Neural cell (in vitro differentiated cells): ENCODE measurements at regions not wholly inside any gene's neighbourhood (a gene's known extent, or its start where the extent isn't known, plus 50 kb on each side); places are given as distances from the start of the nearest gene placed in this dataset.

Experiments
- H2AFZ ChIP-seq: fragments of 200-600, 300-800 bp; sonication (generic), shearing (Covaris generic); 2 replicates; pipeline ENCODE4 v1.6.0; 2014; ENCODE audit warnings: low read depth, mild to moderate bottlenecking, antibody characterized with exemption, low read length, moderate library complexity
- H3F3A ChIP-seq: fragments of 200-600 bp; shearing (Covaris generic); 2 replicates; pipeline ENCODE4 v1.6.1; 2016; ENCODE audit warnings: mild to moderate bottlenecking, moderate library complexity, mixed read lengths, antibody characterized with exemption, low read length; ENCODE audit not compliant: insufficient read depth, poor library complexity, severe bottlenecking
- H3K27ac ChIP-seq: fragments of 200-600, 300-800 bp; sonication (generic), shearing (Covaris generic); 2 replicates; pipeline ENCODE4 v1.5.1; 2014; ENCODE audit warnings: mild to moderate bottlenecking, low read length, moderate library complexity
- H3K27me3 ChIP-seq: fragments of 300-800, 200-600 bp; sonication (generic), shearing (Covaris generic); 2 replicates; pipeline ENCODE4 v1.6.0; 2014; ENCODE audit warnings: mild to moderate bottlenecking, low read depth, low read length, moderate library complexity; ENCODE audit not compliant: insufficient read depth
- H3K36me3 ChIP-seq: fragments of 300-800, 200-600 bp; sonication (generic), shearing (Covaris generic); 2 replicates; pipeline ENCODE4 v1.5.1; 2014; ENCODE audit warnings: mild to moderate bottlenecking, antibody characterized with exemption, low read length, moderate library complexity; ENCODE audit not compliant: insufficient read depth
- H3K4me2 ChIP-seq: fragments of 300-800, 200-600 bp; sonication (generic), shearing (Covaris generic); 2 replicates; pipeline ENCODE4 v1.6.0; 2014; ENCODE audit warnings: mild to moderate bottlenecking, low read length
- H3K4me3 ChIP-seq: fragments of 300-800, 200-600 bp; sonication (generic), shearing (Covaris generic); 2 replicates; pipeline ENCODE4 v1.5.1; 2014; ENCODE audit warnings: mild to moderate bottlenecking, low read length, moderate library complexity
- H3K79me2 ChIP-seq: fragments of 200-600 bp; shearing (Covaris generic); replicated peaks from 2 replicates; pipeline ENCODE4 v1.6.0; 2014; ENCODE audit warnings: mild to moderate bottlenecking, low read length, moderate library complexity; ENCODE audit not compliant: insufficient read depth
- H3K9ac ChIP-seq: fragments of 300-800, 200-600 bp; sonication (generic), shearing (Covaris generic); 2 replicates; pipeline ENCODE4 v1.6.1; 2016; ENCODE audit warnings: mild to moderate bottlenecking, low read length, mixed read lengths
- H3K9me2 ChIP-seq: fragments of 200-600 bp; shearing (Covaris generic); 2 replicates; pipeline ENCODE4 v1.6.1; 2016; ENCODE audit warnings: mild to moderate bottlenecking, low read length, mixed read lengths; ENCODE audit not compliant: insufficient read depth
- H3K9me3 ChIP-seq: fragments of 200-600, 300-800 bp; sonication (generic), shearing (Covaris generic); 2 replicates; pipeline ENCODE4 v1.6.1; 2016; ENCODE audit warnings: mild to moderate bottlenecking, mixed run types, low read length, moderate library complexity, mixed read lengths
- H4K20me1 ChIP-seq: fragments of 200-600 bp; shearing (Covaris generic); 2 replicates; pipeline ENCODE4 v1.6.1; 2016; ENCODE audit warnings: mild to moderate bottlenecking, mixed run types; ENCODE audit not compliant: insufficient read depth
- CTCF ChIP-seq: fragments of 450-650 bp; IDR thresholded peaks from 2 replicates; pipeline ENCODE4 v1.5.1; 2014; ENCODE audit warnings: antibody characterized with exemption, mild to moderate bottlenecking, moderate library complexity; ENCODE audit not compliant: poor library complexity, severe bottlenecking
- EP300 ChIP-seq: fragments of 450-650 bp; conservative IDR thresholded peaks from 2 replicates; pipeline ENCODE4 v1.6.1; 2014; ENCODE audit warnings: antibody characterized with exemption, mild to moderate bottlenecking, moderate library complexity; ENCODE audit not compliant: poor library complexity, severe bottlenecking
- EZH2 ChIP-seq: fragments of 200-600, 300-800 bp; shearing (Covaris generic), sonication (generic); IDR thresholded peaks from 2 replicates; pipeline ENCODE4 v1.6.1; 2014; ENCODE audit warnings: antibody characterized with exemption, low read length, borderline replicate concordance, mild to moderate bottlenecking; ENCODE audit not compliant: insufficient read depth, poor library complexity, severe bottlenecking
- MXI1 ChIP-seq: fragments of 450-650 bp; conservative IDR thresholded peaks from 2 replicates; pipeline ENCODE4 v1.6.1; 2014; ENCODE audit warnings: antibody characterized with exemption, mild to moderate bottlenecking; ENCODE audit not compliant: poor library complexity, severe bottlenecking
- POLR2AphosphoS5 ChIP-seq: IDR thresholded peaks from 2 replicates; pipeline ENCODE4 v1.6.1; 2012
- RAD21 ChIP-seq: fragments of 450-650 bp; conservative IDR thresholded peaks from 2 replicates; pipeline ENCODE4 v1.6.1; 2014; ENCODE audit warnings: antibody characterized with exemption, mild to moderate bottlenecking, moderate library complexity
- SMC3 ChIP-seq: fragments of 450-650 bp; conservative IDR thresholded peaks from 2 replicates; pipeline ENCODE4 v1.6.1; 2014; ENCODE audit warnings: antibody characterized with exemption, mild to moderate bottlenecking, moderate library complexity; ENCODE audit not compliant: poor library complexity
- TF ChIP-seq, protein P1 (sequence below): IDR thresholded peaks from 2 replicates; pipeline ENCODE4 v1.6.1; 2012; ENCODE audit warnings: borderline replicate concordance

- H3K9me3 ChIP-seq: no peaks in the 10 kb centered on the region
- H3F3A ChIP-seq: no peaks in the 10 kb centered on the region
- H3K27me3 ChIP-seq: no peaks in the 10 kb centered on the region
- TF ChIP-seq EZH2 (no peak), SMC3 (no peak), MXI1 (no peak), CTCF (no peak), RAD21 (no peak)
- TF ChIP-seq, protein P1, sequence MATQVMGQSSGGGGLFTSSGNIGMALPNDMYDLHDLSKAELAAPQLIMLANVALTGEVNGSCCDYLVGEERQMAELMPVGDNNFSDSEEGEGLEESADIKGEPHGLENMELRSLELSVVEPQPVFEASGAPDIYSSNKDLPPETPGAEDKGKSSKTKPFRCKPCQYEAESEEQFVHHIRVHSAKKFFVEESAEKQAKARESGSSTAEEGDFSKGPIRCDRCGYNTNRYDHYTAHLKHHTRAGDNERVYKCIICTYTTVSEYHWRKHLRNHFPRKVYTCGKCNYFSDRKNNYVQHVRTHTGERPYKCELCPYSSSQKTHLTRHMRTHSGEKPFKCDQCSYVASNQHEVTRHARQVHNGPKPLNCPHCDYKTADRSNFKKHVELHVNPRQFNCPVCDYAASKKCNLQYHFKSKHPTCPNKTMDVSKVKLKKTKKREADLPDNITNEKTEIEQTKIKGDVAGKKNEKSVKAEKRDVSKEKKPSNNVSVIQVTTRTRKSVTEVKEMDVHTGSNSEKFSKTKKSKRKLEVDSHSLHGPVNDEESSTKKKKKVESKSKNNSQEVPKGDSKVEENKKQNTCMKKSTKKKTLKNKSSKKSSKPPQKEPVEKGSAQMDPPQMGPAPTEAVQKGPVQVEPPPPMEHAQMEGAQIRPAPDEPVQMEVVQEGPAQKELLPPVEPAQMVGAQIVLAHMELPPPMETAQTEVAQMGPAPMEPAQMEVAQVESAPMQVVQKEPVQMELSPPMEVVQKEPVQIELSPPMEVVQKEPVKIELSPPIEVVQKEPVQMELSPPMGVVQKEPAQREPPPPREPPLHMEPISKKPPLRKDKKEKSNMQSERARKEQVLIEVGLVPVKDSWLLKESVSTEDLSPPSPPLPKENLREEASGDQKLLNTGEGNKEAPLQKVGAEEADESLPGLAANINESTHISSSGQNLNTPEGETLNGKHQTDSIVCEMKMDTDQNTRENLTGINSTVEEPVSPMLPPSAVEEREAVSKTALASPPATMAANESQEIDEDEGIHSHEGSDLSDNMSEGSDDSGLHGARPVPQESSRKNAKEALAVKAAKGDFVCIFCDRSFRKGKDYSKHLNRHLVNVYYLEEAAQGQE: no peak
- no peak overlapping the region for H3K4me2 ChIP-seq
- H3K4me3 ChIP-seq: no peak overlapping the region
- no peak overlapping the region for H3K27ac ChIP-seq
- H2AFZ ChIP-seq: no peak overlapping the region
- no peaks in the 10 kb centered on the region for H4K20me1 ChIP-seq
- H3K36me3 ChIP-seq: no peaks in the 10 kb centered on the region
- no peaks in the 10 kb centered on the region for H3K79me2 ChIP-seq
- no peak overlapping the region for H3K9ac ChIP-seq
- no peaks in the 10 kb centered on the region for H3K9me2 ChIP-seq
Measured at GRCh38 chr11:82610671-82611070, 123.0 kb downstream of the FAM181B start.

GRCh38 chr11:82606738-82607137 is 126.9 kb downstream of the FAM181B start:
- Histone ChIP-seq H3K27ac (no peak overlapping the region), H4K20me1 (no peaks in the 10 kb centered on the region), H3K36me3 (no peaks in the 10 kb centered on the region), H3K79me2 (no peaks in the 10 kb centered on the region), H3F3A (no peaks in the 10 kb centered on the region), H3K9ac (no peak overlapping the region), H2AFZ (no peak overlapping the region), H3K9me3 (no peaks in the 10 kb centered on the region), H3K4me2 (no peak overlapping the region), H3K27me3 (no peaks in the 10 kb centered on the region), H3K9me2 (no peaks in the 10 kb centered on the region), H3K4me3 (no peak overlapping the region)
- TF ChIP-seq EP300 (no peak), POLR2AphosphoS5 (no peak), CTCF (no peak), EZH2 (no peak), RAD21 (no peak)
- TF ChIP-seq, protein P1: no peak
